Neural progenitor cell (in vitro differentiated cells): ENCODE measurements at regions not wholly inside any gene's neighbourhood (a gene's known extent, or its start where the extent isn't known, plus 50 kb on each side); places are given as distances from the start of the nearest gene placed in this dataset.
"Not testable (repeated sequence)": the region's sequence is repeated elsewhere in the genome, so short reads cannot be mapped to it uniquely, and the experiment has no call there.

Experiments used
- DNase-seq: peaks from one replicate; pipeline ENCODE4 v3.0.0-alpha.2; 2016; ENCODE audit warnings: low spot score
- H2AFZ ChIP-seq: fragments of 200-600 bp; sonication (generic); replicated peaks from 2 replicates; pipeline ENCODE4 v1.6.1; 2016; ENCODE audit warnings: antibody characterized with exemption
- H3F3A ChIP-seq: fragments of 200-600 bp; sonication (generic); 2 replicates; pipeline ENCODE4 v1.6.1; 2016; ENCODE audit warnings: antibody characterized with exemption, low read depth
- H3K27ac ChIP-seq: fragments of 200-600 bp; sonication (generic); 2 replicates; pipeline ENCODE4 v1.5.1; 2016; ENCODE audit warnings: mild to moderate bottlenecking
- H3K27me3 ChIP-seq: fragments of 200-600 bp; sonication (generic); 2 replicates; pipeline ENCODE4 v1.6.1; 2016; ENCODE audit warnings: mild to moderate bottlenecking, moderate library complexity
- H3K36me3 ChIP-seq: fragments of 200-600 bp; sonication (generic); 2 replicates; pipeline ENCODE4 v1.5.1; 2016
- H3K4me1 ChIP-seq: fragments of 200-600 bp; sonication (generic); 2 replicates; pipeline ENCODE4 v1.6.1; 2016; ENCODE audit warnings: mixed run types
- H3K4me2 ChIP-seq: fragments of 200-600 bp; sonication (generic); 2 replicates; pipeline ENCODE4 v1.6.1; 2016
- H3K4me3 ChIP-seq: fragments of 200-600 bp; sonication (generic); 2 replicates; pipeline ENCODE4 v1.5.1; 2016
- H3K79me2 ChIP-seq: fragments of 200-600 bp; sonication (generic); 2 replicates; pipeline ENCODE4 v1.6.1; 2016; ENCODE audit warnings: low read depth
- H3K9ac ChIP-seq: fragments of 200-600 bp; sonication (generic); 2 replicates; pipeline ENCODE4 v1.6.1; 2016
- H3K9me3 ChIP-seq: fragments of 200-600 bp; sonication (generic); 2 replicates; pipeline ENCODE4 v1.5.1; 2016; ENCODE audit warnings: low read depth
- H4K20me1 ChIP-seq: fragments of 200-600 bp; sonication (generic); 2 replicates; pipeline ENCODE4 v1.6.1; 2016; ENCODE audit warnings: low read depth
- H3K27ac Mint-ChIP-seq: 3 replicates; pipeline ENCODE4 v1.8.0; 2021; ENCODE audit warnings: mixed read lengths
- H3K27me3 Mint-ChIP-seq: 2 replicates; pipeline ENCODE4 v1.8.0; 2022; ENCODE audit warnings: low read depth, mild to moderate bottlenecking, inconsistent platforms, moderate library complexity, mixed read lengths; ENCODE audit not compliant: insufficient read depth
- H3K36me3 Mint-ChIP-seq: 3 replicates; pipeline ENCODE4 v1.8.0; 2021; ENCODE audit warnings: mixed read lengths
- H3K4me1 Mint-ChIP-seq: 3 replicates; pipeline ENCODE4 v1.8.0; 2021; ENCODE audit warnings: mixed read lengths
- H3K4me3 Mint-ChIP-seq: 3 replicates; pipeline ENCODE4 v1.8.0; 2021; ENCODE audit warnings: mild to moderate bottlenecking, moderate library complexity, mixed read lengths
- H3K9me3 Mint-ChIP-seq: 3 replicates; pipeline ENCODE4 v1.8.0; 2020; ENCODE audit warnings: mixed read lengths
- CTCF ChIP-seq: fragments of 200-600 bp; sonication (generic); IDR thresholded peaks from 2 replicates; pipeline ENCODE4 v1.5.1; 2017; ENCODE audit warnings: antibody characterized with exemption, mild to moderate bottlenecking
- EZH2 ChIP-seq: fragments of 200-600 bp; sonication (generic); IDR thresholded peaks from 2 replicates; pipeline ENCODE4 v1.6.1; 2017; ENCODE audit warnings: antibody characterized with exemption, mild to moderate bottlenecking, moderate library complexity
- EZH2phosphoT487 ChIP-seq: fragments of 200-600 bp; sonication (generic); IDR thresholded peaks from 2 replicates; pipeline ENCODE4 v1.6.1; 2017; ENCODE audit warnings: antibody characterized with exemption

- not testable (repeated sequence) for H3K27ac Mint-ChIP-seq, H3F3A ChIP-seq, H3K27me3 Mint-ChIP-seq, H3K4me1 Mint-ChIP-seq, H3K9ac ChIP-seq, H3K4me1 ChIP-seq, H3K36me3 ChIP-seq, H3K9me3 ChIP-seq, H3K4me2 ChIP-seq, H3K79me2 ChIP-seq, H3K4me3 ChIP-seq, H2AFZ ChIP-seq, DNase-seq, H3K27me3 ChIP-seq, H3K4me3 Mint-ChIP-seq, H3K36me3 Mint-ChIP-seq, H3K27ac ChIP-seq, H4K20me1 ChIP-seq
- peaks cover 13% of the 10 kb centered on the region for H3K9me3 Mint-ChIP-seq
Observed at GRCh38 chrX:119296973-119297372, 60.9 kb downstream of the PGRMC1 start.

DNA sequence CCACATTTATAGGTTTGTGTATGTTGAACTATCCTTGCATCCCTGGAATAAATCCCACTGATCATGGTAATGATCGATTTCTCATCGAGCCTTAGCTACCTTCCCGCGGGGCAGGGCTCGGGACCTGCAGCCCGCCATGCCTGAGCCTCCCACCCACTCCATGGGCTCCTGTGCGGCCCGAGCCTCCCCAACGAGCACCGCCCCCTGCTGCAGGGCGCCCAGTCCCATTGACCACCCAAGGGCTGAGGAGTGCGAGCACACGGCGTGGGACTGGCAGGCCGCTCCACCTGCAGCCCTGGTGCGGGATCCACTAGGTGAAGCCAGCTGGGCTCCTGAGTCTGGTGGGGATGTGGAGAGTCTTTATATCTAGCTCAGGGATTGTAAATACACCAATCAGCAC is 63.7 kb downstream of the PGRMC1 start:
- H3K27me3 Mint-ChIP-seq, H3K4me1 ChIP-seq, H3K4me3 Mint-ChIP-seq, H3K27ac Mint-ChIP-seq, H3K4me1 Mint-ChIP-seq, DNase-seq, H3K79me2 ChIP-seq, H3K27me3 ChIP-seq, H3K4me2 ChIP-seq, H3F3A ChIP-seq, H2AFZ ChIP-seq, H4K20me1 ChIP-seq, H3K27ac ChIP-seq, H3K9me3 ChIP-seq, H3K4me3 ChIP-seq, H3K36me3 Mint-ChIP-seq, H3K36me3 ChIP-seq, H3K9ac ChIP-seq: not testable (repeated sequence)
- H3K9me3 Mint-ChIP-seq = peaks cover 13% of the 10 kb centered on the region

GRCh38 chrX:119303137-119303536 is 67.1 kb downstream of the PGRMC1 start:
- Histone ChIP-seq H3F3A (no peaks in the 10 kb centered on the region), H3K36me3 (no peaks in the 10 kb centered on the region), H3K27me3 (no peaks in the 10 kb centered on the region), H3K9me3 (peaks cover 4% of the 10 kb centered on the region), H2AFZ (no peak overlapping the region), H3K79me2 (no peaks in the 10 kb centered on the region), H3K9ac (no peak overlapping the region), H3K4me1 (no peaks in the 10 kb centered on the region), H3K4me2 (no peak overlapping the region), H3K4me3 (no peak overlapping the region), H4K20me1 (no peaks in the 10 kb centered on the region), H3K27ac (no peak overlapping the region)
- Mint-ChIP-seq H3K27me3 (peaks cover 4% of the 10 kb centered on the region), H3K9me3 (peaks cover 8% of the 10 kb centered on the region), H3K36me3 (no peaks in the 10 kb centered on the region), H3K27ac (no peak overlapping the region), H3K4me3 (no peak overlapping the region), H3K4me1 (no peaks in the 10 kb centered on the region)
- no peak for TF ChIP-seq CTCF
- no peak for TF ChIP-seq EZH2
- TF ChIP-seq EZH2phosphoT487 = no peak
- no peak for DNase-seq

GRCh38 chrX:119325456-119325855 is 73.7 kb upstream of the SLC25A43 start:
- Histone ChIP-seq H3K27ac (no peak overlapping the region), H3F3A (no peaks in the 10 kb centered on the region), H3K9me3 (no peaks in the 10 kb centered on the region), H4K20me1 (no peaks in the 10 kb centered on the region), H3K9ac (no peak overlapping the region), H3K36me3 (no peaks in the 10 kb centered on the region), H3K4me1 (no peaks in the 10 kb centered on the region), H3K79me2 (no peaks in the 10 kb centered on the region), H2AFZ (no peak overlapping the region), H3K4me3 (no peak overlapping the region), H3K27me3 (no peaks in the 10 kb centered on the region), H3K4me2 (no peak overlapping the region)
- Mint-ChIP-seq H3K4me1 (peaks cover 4% of the 10 kb centered on the region), H3K36me3 (no peaks in the 10 kb centered on the region), H3K9me3 (peaks cover 32% of the 10 kb centered on the region), H3K27ac (no peak overlapping the region), H3K4me3 (no peak overlapping the region), H3K27me3 (peaks cover 2% of the 10 kb centered on the region)
- DNase-seq = no peak
- TF ChIP-seq EZH2phosphoT487 (no peak), EZH2 (no peak), CTCF (no peak)

- not testable (repeated sequence) for H2AFZ ChIP-seq, H3K4me2 ChIP-seq, H3K36me3 Mint-ChIP-seq, H3K4me3 Mint-ChIP-seq, H3F3A ChIP-seq, H3K4me1 ChIP-seq, H3K36me3 ChIP-seq, H3K27me3 Mint-ChIP-seq, H3K4me1 Mint-ChIP-seq, DNase-seq, H3K27me3 ChIP-seq, H4K20me1 ChIP-seq, H3K9ac ChIP-seq, H3K79me2 ChIP-seq, H3K27ac ChIP-seq, H3K27ac Mint-ChIP-seq, H3K4me3 ChIP-seq, H3K9me3 ChIP-seq
- H3K9me3 Mint-ChIP-seq = peaks cover 18% of the 10 kb centered on the region
Observed at GRCh38 chrX:119331873-119332272, 67.3 kb upstream of the SLC25A43 start.

DNA sequence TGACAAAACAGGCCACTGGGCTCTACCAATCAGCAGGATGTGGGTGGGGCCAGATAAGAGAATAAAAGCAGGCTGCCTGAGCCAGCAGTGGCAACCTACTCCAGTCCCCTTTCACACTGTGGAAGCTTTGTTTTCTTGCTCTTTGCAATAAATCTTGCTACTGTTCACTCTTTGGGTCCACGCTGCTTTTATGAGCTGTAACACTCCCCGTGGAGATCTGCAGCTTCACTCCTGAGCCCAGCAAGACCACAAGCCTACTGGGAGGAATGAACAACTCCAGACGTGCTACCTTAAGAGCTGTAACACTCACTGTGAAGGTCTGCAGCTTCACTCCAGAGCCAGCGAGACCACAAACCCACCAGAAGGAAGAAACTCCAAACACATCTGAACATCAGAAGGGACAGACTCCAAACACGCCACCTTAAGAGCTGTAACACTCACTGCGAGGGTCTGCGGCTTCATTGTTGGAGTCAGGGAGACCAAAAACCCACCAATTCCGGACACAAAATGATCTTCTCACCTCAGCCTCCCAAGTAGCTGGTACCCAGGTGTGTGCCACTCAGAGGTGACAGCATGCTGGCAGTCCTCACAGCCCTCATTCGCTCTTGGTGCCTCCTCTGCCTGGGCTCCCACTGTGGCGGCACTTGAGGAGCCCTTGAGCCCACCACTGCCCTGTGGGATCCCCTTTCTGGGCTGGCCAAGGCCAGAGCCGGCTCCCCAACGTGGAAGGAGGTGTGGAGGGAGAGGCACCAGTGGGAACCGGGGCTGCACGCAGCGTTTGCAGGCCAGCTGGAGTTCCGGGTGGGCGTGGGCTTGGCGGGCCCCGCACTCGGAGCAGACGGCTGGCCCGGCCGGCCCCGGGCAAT is 66.0 kb upstream of the SLC25A43 start:
- H3K4me1 ChIP-seq, H3F3A ChIP-seq, H3K36me3 ChIP-seq, H3K4me2 ChIP-seq, H3K27me3 ChIP-seq, H3K27ac ChIP-seq, H3K4me3 Mint-ChIP-seq, H3K27me3 Mint-ChIP-seq, H3K4me3 ChIP-seq, H3K79me2 ChIP-seq, DNase-seq, H2AFZ ChIP-seq, H3K9ac ChIP-seq, H3K9me3 ChIP-seq, H3K4me1 Mint-ChIP-seq, H4K20me1 ChIP-seq, H3K36me3 Mint-ChIP-seq: not testable (repeated sequence)
- Mint-ChIP-seq H3K27ac (peak overlapping the region; percentile 33), H3K9me3 (peaks cover 10% of the 10 kb centered on the region)
